Caco-2 (cell line): ENCODE measurements at regions not wholly inside any gene's neighbourhood (a gene's known extent, or its start where the extent isn't known, plus 50 kb on each side); places are given as distances from the start of the nearest gene placed in this dataset.
"Not testable (repeated sequence)": the region's sequence is repeated elsewhere in the genome, so short reads cannot be mapped to it uniquely, and the experiment has no call there.

Experiments used
- BruUV-seq: library from RNA; stranded (reverse); fragments of 400-500 nt; replicated peaks from 2 replicates; lab custom pipeline; 2021; lab: Mats Ljungman, UMichigan
- CTCF ChIA-PET: fragments of 300-600 bp; sonication (Branson Sonifier 250); formaldehyde crosslinking; loops from one replicate; lab custom pipeline; 2022; ENCODE audit warnings: antibody characterized with exemption; lab: Charles Lee
- POLR2A ChIA-PET: fragments of 300-600 bp; sonication (Branson Sonifier 250); formaldehyde crosslinking; loops from one replicate; lab custom pipeline; 2022; ENCODE audit warnings: antibody characterized with exemption; lab: Charles Lee
- DNase-seq, 2 experiments: peaks; one replicate each; pipeline versions ENCODE4 v3.0.0 to v3.0.0-alpha.2; 2020 to 2022
- H3K27me3 ChIP-seq: replicated peaks from 2 replicates; pipeline ENCODE4 v1.6.0; 2011; ENCODE audit warnings: low read length; ENCODE audit not compliant: control insufficient read depth, insufficient read depth
- H3K36me3 ChIP-seq: 2 replicates; pipeline ENCODE4 v1.5.1; 2011; ENCODE audit warnings: low read length; ENCODE audit not compliant: control insufficient read depth, insufficient read depth
- H3K4me1 ChIP-seq: fragments of 250-450 bp; sonication (Bioruptor Pico); 2 replicates; pipeline ENCODE4 v1.5.1; 2020; ENCODE audit warnings: mild to moderate bottlenecking
- H3K4me3 ChIP-seq: 2 replicates; pipeline ENCODE4 v1.5.1; 2011; ENCODE audit warnings: low read depth, mild to moderate bottlenecking, control low read depth, low read length
- H3K9me3 ChIP-seq: fragments of 250-450 bp; sonication (Bioruptor Pico); 2 replicates; pipeline ENCODE4 v1.5.1; 2020; ENCODE audit warnings: mild to moderate bottlenecking, moderate library complexity
- H3K27ac Mint-ChIP-seq: one replicate; pipeline ENCODE4 v1.8.0; 2022; ENCODE audit warnings: mixed read lengths; ENCODE audit not compliant: unreplicated experiment
- H3K27me3 Mint-ChIP-seq: one replicate; pipeline ENCODE4 v1.8.0; 2022; ENCODE audit warnings: mixed read lengths; ENCODE audit not compliant: insufficient read depth, unreplicated experiment
- H3K36me3 Mint-ChIP-seq: one replicate; pipeline ENCODE4 v1.8.0; 2022; ENCODE audit warnings: mild to moderate bottlenecking, mixed read lengths; ENCODE audit not compliant: insufficient read depth, unreplicated experiment
- H3K4me1 Mint-ChIP-seq: one replicate; pipeline ENCODE4 v1.8.0; 2022; ENCODE audit warnings: low read depth, mixed read lengths; ENCODE audit not compliant: unreplicated experiment
- H3K4me3 Mint-ChIP-seq: one replicate; pipeline ENCODE4 v1.8.0; 2022; ENCODE audit warnings: mild to moderate bottlenecking, moderate library complexity, mixed read lengths; ENCODE audit not compliant: unreplicated experiment
- H3K9me3 Mint-ChIP-seq: one replicate; pipeline ENCODE4 v1.8.0; 2022; ENCODE audit warnings: mixed read lengths; ENCODE audit not compliant: unreplicated experiment
- CTCF ChIP-seq, 2 experiments: fragments of 200-600 bp in 1 of 2; IDR thresholded peaks; 1 replicate in 1 of 2; 2 replicates in 1 of 2; pipeline versions ENCODE4 v1.5.1 to v1.8.0; 2011 to 2022; ENCODE audit warnings: antibody characterized with exemption in 1 of 2, control low read depth in 1 of 2, inconsistent platforms in 1 of 2, low read depth in 1 of 2, low read length in 1 of 2, mild to moderate bottlenecking in 1 of 2, moderate library complexity in 1 of 2; ENCODE audit not compliant: insufficient read depth in 1 of 2, severe bottlenecking in 1 of 2, unreplicated experiment in 1 of 2
- intact Hi-C: fragments of 100-400 bp; cut with micrococcal nuclease; formaldehyde crosslinking; loops from one replicate; pipeline ENCODE4 v1.10.0; 2022; ENCODE audit not compliant: unreplicated experiment

GRCh38 chr4:107423677-107424405 lies 296.2 kb downstream of the PAPSS1 start:
- CTCF ChIA-PET = no interaction called here
- no peaks in the 10 kb centered on the region for H3K9me3 ChIP-seq
- TF ChIP-seq CTCF (IDR thresholded peaks at IDR 0.05; ENCODE audit: insufficient read depth in 1 of 2, low read depth in 1 of 2, low read length in 1 of 2, severe bottlenecking in 1 of 2, unreplicated experiment in 1 of 2) = no peak
- H3K36me3 ChIP-seq = no peaks in the 10 kb centered on the region
- H3K4me1 Mint-ChIP-seq = no peaks in the 10 kb centered on the region
- no peaks in the 10 kb centered on the region for H3K36me3 Mint-ChIP-seq
- no TSS peak for BruUV-seq
- DNase-seq = no peak
- H3K4me3 Mint-ChIP-seq = no peak overlapping the region
- no peaks in the 10 kb centered on the region for H3K4me1 ChIP-seq
- H3K9me3 Mint-ChIP-seq = no peaks in the 10 kb centered on the region
- no peaks in the 10 kb centered on the region; the same call in 1 of the 2 replicates for H3K27me3 ChIP-seq
- no peak overlapping the region for H3K4me3 ChIP-seq
- no peaks in the 10 kb centered on the region for H3K27me3 Mint-ChIP-seq
- intact Hi-C loops = no loop called here
- no peak overlapping the region for H3K27ac Mint-ChIP-seq
- POLR2A ChIA-PET = no interaction called here

GRCh38 chr4:107419536-107419935 lies 300.5 kb downstream of the PAPSS1 start:
- H3K36me3 Mint-ChIP-seq, H3K27ac Mint-ChIP-seq, intact Hi-C loops, H3K9me3 Mint-ChIP-seq, BruUV-seq, H3K4me3 ChIP-seq, H3K27me3 Mint-ChIP-seq, POLR2A ChIA-PET, H3K9me3 ChIP-seq, H3K4me1 ChIP-seq, DNase-seq, H3K27me3 ChIP-seq, H3K36me3 ChIP-seq, H3K4me3 Mint-ChIP-seq, CTCF ChIA-PET, H3K4me1 Mint-ChIP-seq: not testable (repeated sequence)

GRCh38 chr4:107419052-107419451 lies 301.0 kb downstream of the PAPSS1 start:
- Histone ChIP-seq H3K27me3 (no peaks in the 10 kb centered on the region), H3K9me3 (no peaks in the 10 kb centered on the region), H3K36me3 (no peaks in the 10 kb centered on the region), H3K4me1 (no peaks in the 10 kb centered on the region), H3K4me3 (no peak overlapping the region)
- ChIA-PET CTCF (no interaction called here), POLR2A (no interaction called here)
- Mint-ChIP-seq H3K27me3 (peaks cover 5% of the 10 kb centered on the region), H3K4me3 (no peak overlapping the region), H3K27ac (no peak overlapping the region), H3K36me3 (no peaks in the 10 kb centered on the region), H3K9me3 (no peaks in the 10 kb centered on the region), H3K4me1 (no peaks in the 10 kb centered on the region)
- DNase-seq = no peak
- BruUV-seq = no TSS peak
- no peak for TF ChIP-seq CTCF (IDR thresholded peaks at IDR 0.05; ENCODE audit: insufficient read depth in 1 of 2, low read depth in 1 of 2, low read length in 1 of 2, severe bottlenecking in 1 of 2, unreplicated experiment in 1 of 2)
- intact Hi-C loops = no loop called here

GRCh38 chr4:107415490-107415889 lies 304.5 kb downstream of the PAPSS1 start:
- H3K27me3 Mint-ChIP-seq = peaks cover 13% of the 10 kb centered on the region
- intact Hi-C loops, H3K27me3 ChIP-seq, H3K4me3 ChIP-seq, H3K4me3 Mint-ChIP-seq, POLR2A ChIA-PET, H3K36me3 ChIP-seq, H3K4me1 Mint-ChIP-seq, H3K4me1 ChIP-seq, DNase-seq, BruUV-seq, H3K36me3 Mint-ChIP-seq, CTCF ChIA-PET, H3K9me3 ChIP-seq, H3K27ac Mint-ChIP-seq: not testable (repeated sequence)
- H3K9me3 Mint-ChIP-seq = peaks cover 21% of the 10 kb centered on the region

GRCh38 chr4:107409872-107410271 lies 310.2 kb downstream of the PAPSS1 start:
- H3K36me3 ChIP-seq, H3K4me3 ChIP-seq, H3K36me3 Mint-ChIP-seq, POLR2A ChIA-PET, H3K4me3 Mint-ChIP-seq, H3K27me3 ChIP-seq, H3K27ac Mint-ChIP-seq, H3K4me1 ChIP-seq, H3K4me1 Mint-ChIP-seq, DNase-seq, BruUV-seq, intact Hi-C loops, H3K9me3 ChIP-seq, CTCF ChIA-PET: not testable (repeated sequence)
- Mint-ChIP-seq H3K9me3 (peaks cover 26% of the 10 kb centered on the region), H3K27me3 (peaks cover 18% of the 10 kb centered on the region)
